Osteocyte (in vitro differentiated cells): ENCODE measurements at regions not wholly inside any gene's neighbourhood (a gene's known extent, or its start where the extent isn't known, plus 50 kb on each side); places are given as distances from the start of the nearest gene placed in this dataset.

Experiments
- DNase-seq: peaks from one replicate; pipeline ENCODE4 v3.0.0; 2021; ENCODE audit warnings: mixed read lengths; ENCODE audit not compliant: unreplicated experiment; ENCODE audit errors: extremely low spot score
- H3K27ac Mint-ChIP-seq: one replicate; pipeline ENCODE4 v1.8.0; 2021; ENCODE audit warnings: mild to moderate bottlenecking, mixed read lengths; ENCODE audit not compliant: unreplicated experiment
- H3K27me3 Mint-ChIP-seq: one replicate; pipeline ENCODE4 v1.8.0; 2021; ENCODE audit warnings: mixed read lengths; ENCODE audit not compliant: unreplicated experiment
- H3K36me3 Mint-ChIP-seq: one replicate; pipeline ENCODE4 v1.8.0; 2021; ENCODE audit warnings: mixed read lengths; ENCODE audit not compliant: unreplicated experiment
- H3K4me1 Mint-ChIP-seq: one replicate; pipeline ENCODE4 v1.8.0; 2021; ENCODE audit warnings: mixed read lengths; ENCODE audit not compliant: unreplicated experiment
- H3K4me3 Mint-ChIP-seq: one replicate; pipeline ENCODE4 v1.8.0; 2021; ENCODE audit warnings: mild to moderate bottlenecking, moderate library complexity, mixed read lengths; ENCODE audit not compliant: unreplicated experiment
- H3K9me3 Mint-ChIP-seq: one replicate; pipeline ENCODE4 v1.8.0; 2021; ENCODE audit warnings: mixed read lengths; ENCODE audit not compliant: unreplicated experiment
- CTCF ChIP-seq: fragments of 200-600 bp; sonication (generic); IDR thresholded peaks from 2 replicates; pipeline ENCODE4 v1.5.0; 2021; ENCODE audit warnings: antibody characterized with exemption, mild to moderate bottlenecking, moderate library complexity

- Mint-ChIP-seq H3K4me1 (no peaks in the 10 kb centered on the region), H3K36me3 (no peaks in the 10 kb centered on the region)
These were observed 1237.5 kb upstream of the CDH9 start for GRCh38 chr5:28275931-28276330.

GRCh38 chr5:28269978-28270377, 1231.6 kb upstream of the CDH9 start:
- DNase-seq: no peak
- no peak overlapping the region for H3K4me3 Mint-ChIP-seq
- H3K9me3 Mint-ChIP-seq: peaks cover 4% of the 10 kb centered on the region
- TF ChIP-seq CTCF: no peak
- H3K4me1 Mint-ChIP-seq: no peaks in the 10 kb centered on the region
- H3K36me3 Mint-ChIP-seq: no peaks in the 10 kb centered on the region
- H3K27me3 Mint-ChIP-seq: peaks cover 29% of the 10 kb centered on the region
- no peak overlapping the region for H3K27ac Mint-ChIP-seq

More at GRCh38 chr5:28275931-28276330, 1237.5 kb upstream of the CDH9 start:
- no peak for TF ChIP-seq CTCF
- H3K9me3 Mint-ChIP-seq: peaks cover 4% of the 10 kb centered on the region
- no peak overlapping the region for H3K27ac Mint-ChIP-seq
- no peak for DNase-seq
- H3K27me3 Mint-ChIP-seq: peaks cover 33% of the 10 kb centered on the region
- H3K4me3 Mint-ChIP-seq: no peak overlapping the region

GRCh38 chr5:28265877-28266276, 1227.5 kb upstream of the CDH9 start:
- Mint-ChIP-seq H3K9me3 (no peaks in the 10 kb centered on the region), H3K27me3 (peaks cover 11% of the 10 kb centered on the region), H3K36me3 (no peaks in the 10 kb centered on the region), H3K4me3 (no peak overlapping the region), H3K27ac (no peak overlapping the region), H3K4me1 (no peaks in the 10 kb centered on the region)
- no peak for TF ChIP-seq CTCF
- no peak for DNase-seq

GRCh38 chr5:28254846-28255245, 1216.5 kb upstream of the CDH9 start:
- Mint-ChIP-seq H3K9me3 (no peaks in the 10 kb centered on the region), H3K36me3 (no peaks in the 10 kb centered on the region), H3K4me1 (peaks cover 7% of the 10 kb centered on the region), H3K27me3 (no peaks in the 10 kb centered on the region), H3K27ac (no peak overlapping the region), H3K4me3 (no peak overlapping the region)
- no peak for DNase-seq
- TF ChIP-seq CTCF: no peak

GRCh38 chr5:28253431-28253830, 1215.0 kb upstream of the CDH9 start:
- H3K27ac Mint-ChIP-seq: no peak overlapping the region
- no peaks in the 10 kb centered on the region for H3K9me3 Mint-ChIP-seq
- H3K4me1 Mint-ChIP-seq: peaks cover 7% of the 10 kb centered on the region
- no peaks in the 10 kb centered on the region for H3K27me3 Mint-ChIP-seq
- H3K4me3 Mint-ChIP-seq: no peak overlapping the region
- no peak for DNase-seq
- no peak for TF ChIP-seq CTCF
- H3K36me3 Mint-ChIP-seq: no peaks in the 10 kb centered on the region
